Mesendoderm (in vitro differentiated cells): ENCODE measurements at regions not wholly inside any gene's neighbourhood (a gene's known extent, or its start where the extent isn't known, plus 50 kb on each side); places are given as distances from the start of the nearest gene placed in this dataset.

Experiments
- DNase-seq: peaks from one replicate; pipeline ENCODE4 v3.0.0; 2013
- H2AK5ac ChIP-seq: 2 replicates; pipeline ENCODE4 v1.6.1; 2013; ENCODE audit warnings: low read length, inconsistent platforms
- H2BK120ac ChIP-seq: 2 replicates; pipeline ENCODE4 v1.6.1; 2013; ENCODE audit warnings: low read depth, mild to moderate bottlenecking, low read length, moderate library complexity, mixed read lengths
- H2BK15ac ChIP-seq: replicated peaks from 2 replicates; pipeline ENCODE4 v1.6.1; 2013; ENCODE audit warnings: low read depth, mild to moderate bottlenecking, moderate library complexity
- H2BK5ac ChIP-seq: 2 replicates; pipeline ENCODE4 v1.6.1; 2013; ENCODE audit warnings: low read length, inconsistent platforms
- H3K18ac ChIP-seq: 2 replicates; pipeline ENCODE4 v1.6.1; 2013; ENCODE audit warnings: mild to moderate bottlenecking, low read length, mixed read lengths
- H3K23ac ChIP-seq: one replicate; pipeline ENCODE4 v1.6.1; 2013; ENCODE audit warnings: low read length
- H3K27ac ChIP-seq: 2 replicates; pipeline ENCODE4 v1.5.1; 2013; ENCODE audit warnings: low read depth, mild to moderate bottlenecking, inconsistent platforms, low read length, moderate library complexity
- H3K27me3 ChIP-seq: 2 replicates; pipeline ENCODE4 v1.6.1; 2013; ENCODE audit warnings: low read length, control low read depth, mild to moderate bottlenecking, inconsistent platforms; ENCODE audit not compliant: insufficient read depth, poor library complexity
- H3K36me3 ChIP-seq: 2 replicates; pipeline ENCODE4 v1.6.1; 2013; ENCODE audit warnings: low read length, inconsistent platforms; ENCODE audit not compliant: control insufficient read depth, insufficient read depth
- H3K4ac ChIP-seq: one replicate; pipeline ENCODE4 v1.6.1; 2013; ENCODE audit warnings: low read depth, mild to moderate bottlenecking, low read length, moderate library complexity
- H3K4me1 ChIP-seq: 2 replicates; pipeline ENCODE4 v1.6.1; 2013; ENCODE audit warnings: low read depth, low read length, inconsistent platforms; ENCODE audit not compliant: control insufficient read depth
- H3K4me2 ChIP-seq: 2 replicates; pipeline ENCODE4 v1.6.1; 2013; ENCODE audit warnings: low read length
- H3K4me3 ChIP-seq: 2 replicates; pipeline ENCODE4 v1.5.1; 2013; ENCODE audit warnings: mild to moderate bottlenecking, low read length
- H3K56ac ChIP-seq: one replicate; pipeline ENCODE4 v1.6.1; 2013; ENCODE audit warnings: low read length
- H3K79me1 ChIP-seq: 2 replicates; pipeline ENCODE4 v1.6.1; 2013; ENCODE audit warnings: low read length, inconsistent platforms
- H3K79me2 ChIP-seq: 2 replicates; pipeline ENCODE4 v1.6.1; 2013; ENCODE audit warnings: mild to moderate bottlenecking, low read length; ENCODE audit not compliant: control insufficient read depth, insufficient read depth
- H3K9ac ChIP-seq: 2 replicates; pipeline ENCODE4 v1.6.1; 2013; ENCODE audit warnings: low read length, inconsistent platforms
- H4K5ac ChIP-seq: one replicate; pipeline ENCODE4 v1.6.1; 2013; ENCODE audit warnings: low read length
- H4K8ac ChIP-seq: one replicate; pipeline ENCODE4 v1.6.1; 2013; ENCODE audit warnings: low read depth, mild to moderate bottlenecking, control low read depth, low read length, moderate library complexity
- WGBS: extraction: QIAGEN DNeasy Blood & Tissue Kit; methylation state at CpG from one replicate; pipeline ENCODE4 v1.1.7; 2013; ENCODE audit warnings: low lambda C conversion rate, missing lambda C conversion rate; ENCODE audit not compliant: insufficient coverage; ENCODE audit errors: extremely low coverage; 5-methylcytosine and 5-hydroxymethylcytosine counted together

DNA sequence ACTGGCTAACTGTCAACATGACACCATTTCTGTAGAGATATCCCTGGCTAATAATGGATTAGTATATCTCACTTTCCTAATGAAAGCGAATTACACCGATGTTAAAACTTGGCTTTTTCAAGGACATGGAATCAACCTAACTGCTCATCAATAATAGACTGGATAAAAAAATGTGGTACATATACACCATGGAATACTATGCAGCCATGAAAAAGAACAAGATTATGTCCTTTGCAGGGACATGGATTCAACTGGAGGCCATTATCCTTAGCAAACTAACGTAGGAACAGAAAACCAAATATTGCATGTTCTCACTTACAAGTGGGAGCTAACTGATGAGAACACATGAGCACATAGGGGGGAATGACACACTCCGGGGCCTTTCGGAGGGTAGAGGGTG is 62.6 kb downstream of the ZIC1 start:
- WGBS, result no CpG with 5 or more reads among the region's 5 CpGs
- H3K27me3 ChIP-seq, result no peaks in the 10 kb centered on the region

DNA sequence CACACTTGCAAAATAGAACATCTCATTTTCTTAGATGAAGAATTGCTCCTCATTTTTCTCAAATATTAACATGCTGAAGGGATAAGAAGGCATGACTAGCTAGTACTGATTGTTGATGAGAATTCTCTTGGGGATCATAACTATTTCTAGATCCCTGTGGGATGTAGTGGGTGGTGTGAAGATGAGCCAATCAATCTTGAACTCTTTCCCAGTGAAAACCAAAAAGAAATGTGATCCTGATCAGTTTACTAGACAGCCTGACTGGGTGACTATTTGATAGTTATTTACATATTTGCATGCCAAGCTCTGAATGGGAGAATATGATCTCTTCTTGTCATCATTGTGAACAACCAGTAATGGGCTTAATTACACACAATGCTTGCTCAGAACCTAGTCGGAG is 63.7 kb downstream of the ZIC1 start:
- no peaks in the 10 kb centered on the region for H3K79me1 ChIP-seq
- no peak overlapping the region for H3K18ac ChIP-seq
- H3K9ac ChIP-seq, result no peak overlapping the region
- H3K4me3 ChIP-seq, result no peak overlapping the region
- H4K5ac ChIP-seq, result no peak overlapping the region
- H3K79me2 ChIP-seq, result no peaks in the 10 kb centered on the region
- H3K27ac ChIP-seq, result no peak overlapping the region
- no peak overlapping the region for H2AK5ac ChIP-seq
- H2BK120ac ChIP-seq, result no peak overlapping the region
- no peak overlapping the region for H2BK5ac ChIP-seq
- H3K36me3 ChIP-seq, result no peaks in the 10 kb centered on the region
- DNase-seq, result no peak
- no peak overlapping the region for H2BK15ac ChIP-seq
- no peak overlapping the region for H4K8ac ChIP-seq
- H3K4ac ChIP-seq, result no peak overlapping the region
- H3K27me3 ChIP-seq, result no peaks in the 10 kb centered on the region
- no peak overlapping the region for H3K4me2 ChIP-seq
- WGBS, result no CpG with 5 or more reads among the region's 1 CpG
- no peaks in the 10 kb centered on the region for H3K4me1 ChIP-seq
- H3K23ac ChIP-seq, result no peak overlapping the region
- no peak overlapping the region for H3K56ac ChIP-seq

More for the DNA sequence above, 62.6 kb downstream of the ZIC1 start:
- Histone ChIP-seq H3K4me3 (no peak overlapping the region), H3K4me2 (no peak overlapping the region), H3K4me1 (no peaks in the 10 kb centered on the region), H2BK15ac (no peak overlapping the region), H3K23ac (no peak overlapping the region), H3K79me2 (no peaks in the 10 kb centered on the region), H4K8ac (no peak overlapping the region), H2BK120ac (no peak overlapping the region), H3K4ac (no peak overlapping the region), H3K79me1 (no peaks in the 10 kb centered on the region), H3K36me3 (no peaks in the 10 kb centered on the region), H3K9ac (no peak overlapping the region), H2AK5ac (no peak overlapping the region), H3K18ac (no peak overlapping the region), H3K27ac (no peak overlapping the region), H4K5ac (no peak overlapping the region), H3K56ac (no peak overlapping the region), H2BK5ac (no peak overlapping the region)
- no peak for DNase-seq

GRCh38 chr3:147483145-147483544 is 74.0 kb downstream of the ZIC1 start:
- Histone ChIP-seq H2AK5ac (no peak overlapping the region), H3K23ac (no peak overlapping the region), H3K56ac (no peak overlapping the region), H3K4me1 (no peaks in the 10 kb centered on the region), H3K79me2 (no peaks in the 10 kb centered on the region), H2BK5ac (no peak overlapping the region), H3K27me3 (no peaks in the 10 kb centered on the region), H3K9ac (no peak overlapping the region), H3K79me1 (no peaks in the 10 kb centered on the region), H3K4me2 (no peak overlapping the region), H3K18ac (no peak overlapping the region), H2BK120ac (no peak overlapping the region), H3K36me3 (no peaks in the 10 kb centered on the region), H3K4me3 (no peak overlapping the region), H4K8ac (no peak overlapping the region), H2BK15ac (no peak overlapping the region), H3K4ac (no peak overlapping the region), H4K5ac (no peak overlapping the region), H3K27ac (no peak overlapping the region)
- WGBS, result no CpG with 5 or more reads among the region's 1 CpG
- DNase-seq, result no peak

GRCh38 chr3:147483578-147483977 is 74.4 kb downstream of the ZIC1 start:
- no peak overlapping the region for H4K8ac ChIP-seq
- no peak overlapping the region for H2BK15ac ChIP-seq
- no peaks in the 10 kb centered on the region for H3K79me1 ChIP-seq
- H3K4me1 ChIP-seq, result no peaks in the 10 kb centered on the region
- no peak overlapping the region for H3K4me2 ChIP-seq
- no peak overlapping the region for H4K5ac ChIP-seq
- no peak overlapping the region for H2BK5ac ChIP-seq
- H3K9ac ChIP-seq, result no peak overlapping the region
- no peaks in the 10 kb centered on the region for H3K79me2 ChIP-seq
- no peak overlapping the region for H3K23ac ChIP-seq
- no CpG with 5 or more reads among the region's 1 CpG for WGBS
- no peaks in the 10 kb centered on the region for H3K36me3 ChIP-seq
- H2BK120ac ChIP-seq, result no peak overlapping the region
- no peak overlapping the region for H3K4me3 ChIP-seq
- no peak overlapping the region for H3K4ac ChIP-seq
- H3K27ac ChIP-seq, result no peak overlapping the region
- no peak overlapping the region for H3K18ac ChIP-seq
- no peak overlapping the region for H2AK5ac ChIP-seq
- DNase-seq, result no peak
- H3K56ac ChIP-seq, result no peak overlapping the region
- no peaks in the 10 kb centered on the region for H3K27me3 ChIP-seq

DNA sequence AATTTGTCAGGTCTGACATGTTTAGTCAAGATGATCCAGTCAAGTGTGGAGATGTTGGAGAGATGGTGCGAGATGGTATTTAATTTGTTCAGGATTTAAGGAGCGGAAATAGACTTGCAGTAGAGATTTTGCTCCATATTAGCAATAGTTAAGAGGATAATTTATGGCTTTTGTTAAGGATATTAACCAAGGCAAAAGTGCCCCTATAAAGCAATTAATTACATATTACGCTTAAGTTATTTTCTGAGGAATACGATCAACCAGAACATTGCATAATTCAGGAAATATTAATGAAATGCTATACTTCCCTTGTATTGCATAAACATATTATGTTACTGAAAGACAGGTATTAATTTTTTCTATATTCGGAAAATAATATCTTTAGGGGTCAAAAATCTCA is 83.9 kb downstream of the ZIC1 start:
- 100% methylated on average over 2 of the region's 5 CpGs for WGBS
- Histone ChIP-seq H3K36me3 (no peaks in the 10 kb centered on the region), H2BK5ac (no peak overlapping the region), H3K27me3 (no peaks in the 10 kb centered on the region), H4K8ac (no peak overlapping the region), H3K4me3 (no peak overlapping the region), H2AK5ac (no peak overlapping the region), H3K27ac (no peak overlapping the region), H3K4me2 (no peak overlapping the region), H2BK120ac (no peak overlapping the region), H3K4me1 (no peaks in the 10 kb centered on the region), H3K79me1 (no peaks in the 10 kb centered on the region), H3K56ac (no peak overlapping the region), H3K9ac (no peak overlapping the region), H3K4ac (no peak overlapping the region), H2BK15ac (no peak overlapping the region), H3K23ac (no peak overlapping the region), H4K5ac (no peak overlapping the region), H3K79me2 (no peaks in the 10 kb centered on the region), H3K18ac (no peak overlapping the region)
- no peak for DNase-seq

DNA sequence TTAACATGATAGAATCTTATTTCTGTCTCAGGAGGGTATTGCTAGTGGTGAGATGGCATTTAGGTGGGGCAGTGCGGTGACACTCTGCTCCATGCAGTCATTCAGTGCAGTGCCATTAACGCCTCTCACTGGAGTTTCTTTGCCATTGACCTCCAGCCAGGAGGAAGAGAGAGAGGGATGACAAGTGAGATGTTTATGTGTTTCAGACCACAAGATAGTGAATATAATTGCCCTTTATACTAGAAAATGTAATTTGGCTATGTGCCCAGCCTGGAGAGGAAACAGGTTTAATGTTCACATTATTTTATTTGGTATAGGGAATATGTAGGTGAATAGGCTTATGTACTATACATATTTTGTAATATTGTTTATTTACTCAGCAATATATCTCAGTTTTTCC is 84.5 kb downstream of the ZIC1 start:
- no peak overlapping the region for H3K4me2 ChIP-seq
- no CpG with 5 or more reads among the region's 2 CpGs for WGBS

More for the DNA sequence above, 84.5 kb downstream of the ZIC1 start:
- Histone ChIP-seq H4K5ac (no peak overlapping the region), H3K18ac (no peak overlapping the region), H3K9ac (no peak overlapping the region), H2BK15ac (no peak overlapping the region), H3K4me3 (no peak overlapping the region), H3K4ac (no peak overlapping the region), H2BK120ac (no peak overlapping the region), H3K27ac (no peak overlapping the region), H2BK5ac (no peak overlapping the region), H3K4me1 (no peaks in the 10 kb centered on the region), H4K8ac (no peak overlapping the region), H3K27me3 (no peaks in the 10 kb centered on the region), H2AK5ac (no peak overlapping the region), H3K23ac (no peak overlapping the region), H3K79me1 (no peaks in the 10 kb centered on the region), H3K79me2 (no peaks in the 10 kb centered on the region), H3K36me3 (no peaks in the 10 kb centered on the region), H3K56ac (no peak overlapping the region)
- no peak for DNase-seq
